Sigmoid colon (tissue), 3 donors: ENCODE measurements at regions not wholly inside any gene's neighbourhood (a gene's known extent, or its start where the extent isn't known, plus 50 kb on each side); places are given as distances from the start of the nearest gene placed in this dataset.

Experiments used
- POLR2A ChIP-seq, 2 donors: fragments of 450-650 bp; IDR thresholded peaks; one replicate each; pipeline ENCODE4 v1.6.1; 2016; ENCODE audit warnings: antibody characterized with exemption in 2 of 2, mild to moderate bottlenecking in 2 of 2, moderate library complexity in 2 of 2
- TF ChIP-seq, protein P1 (sequence below), 4 experiments: fragments of 450-650 bp in 3 of 4; fragments of 200-600 bp in 1 of 4; IDR thresholded peaks; one replicate each; pipeline ENCODE4 v1.5.1; 2016 to 2019; ENCODE audit warnings: antibody characterized with exemption in 4 of 4, mild to moderate bottlenecking in 3 of 4, moderate library complexity in 2 of 4

DNA sequence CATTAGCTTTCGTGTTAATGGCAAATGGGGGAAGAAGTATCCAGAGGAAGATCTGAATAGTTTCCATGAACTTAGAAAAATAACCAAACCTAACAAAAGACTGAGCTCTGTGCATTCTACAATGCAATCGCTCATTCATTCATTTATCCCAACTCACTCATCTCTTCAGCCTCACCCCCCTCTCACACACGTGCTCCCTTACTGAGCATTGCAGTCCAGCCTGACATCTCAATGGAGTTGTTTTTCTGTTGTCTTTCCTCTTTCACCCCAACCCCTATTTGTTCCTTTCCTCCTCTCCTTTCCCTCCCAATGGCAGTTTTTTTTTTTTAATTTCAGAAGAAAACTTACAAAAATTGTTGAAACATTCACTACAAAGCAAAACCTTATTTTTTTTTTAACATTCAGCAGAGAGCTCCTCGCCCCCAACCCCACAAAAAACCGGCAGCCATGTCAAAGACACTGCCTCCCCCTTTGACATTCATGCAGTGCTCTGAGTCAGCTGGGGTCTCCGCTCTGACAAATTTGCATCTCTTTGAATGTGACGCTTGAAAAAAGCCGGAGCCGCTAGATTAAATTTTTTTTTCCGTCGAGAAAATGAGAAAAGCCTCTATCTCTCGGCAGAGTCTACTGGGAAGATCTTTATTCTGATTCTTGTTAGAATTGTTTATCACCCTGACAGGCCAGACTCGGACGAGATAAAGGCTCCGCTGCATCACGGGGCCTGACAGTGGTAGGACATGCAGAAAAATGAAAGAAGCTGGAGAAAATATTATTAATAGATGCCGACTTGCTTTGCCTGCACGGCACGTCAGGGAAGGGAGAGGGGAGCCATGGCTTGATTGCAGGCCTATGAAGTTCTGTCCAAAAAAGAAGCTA, 775.6 kb downstream of the VRK1 start:
- TF ChIP-seq, protein P1, sequence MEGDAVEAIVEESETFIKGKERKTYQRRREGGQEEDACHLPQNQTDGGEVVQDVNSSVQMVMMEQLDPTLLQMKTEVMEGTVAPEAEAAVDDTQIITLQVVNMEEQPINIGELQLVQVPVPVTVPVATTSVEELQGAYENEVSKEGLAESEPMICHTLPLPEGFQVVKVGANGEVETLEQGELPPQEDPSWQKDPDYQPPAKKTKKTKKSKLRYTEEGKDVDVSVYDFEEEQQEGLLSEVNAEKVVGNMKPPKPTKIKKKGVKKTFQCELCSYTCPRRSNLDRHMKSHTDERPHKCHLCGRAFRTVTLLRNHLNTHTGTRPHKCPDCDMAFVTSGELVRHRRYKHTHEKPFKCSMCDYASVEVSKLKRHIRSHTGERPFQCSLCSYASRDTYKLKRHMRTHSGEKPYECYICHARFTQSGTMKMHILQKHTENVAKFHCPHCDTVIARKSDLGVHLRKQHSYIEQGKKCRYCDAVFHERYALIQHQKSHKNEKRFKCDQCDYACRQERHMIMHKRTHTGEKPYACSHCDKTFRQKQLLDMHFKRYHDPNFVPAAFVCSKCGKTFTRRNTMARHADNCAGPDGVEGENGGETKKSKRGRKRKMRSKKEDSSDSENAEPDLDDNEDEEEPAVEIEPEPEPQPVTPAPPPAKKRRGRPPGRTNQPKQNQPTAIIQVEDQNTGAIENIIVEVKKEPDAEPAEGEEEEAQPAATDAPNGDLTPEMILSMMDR (IDR thresholded peaks at IDR 0.05) = no peak
- no peak for TF ChIP-seq POLR2A (IDR thresholded peaks at IDR 0.05)
